ENCODE measurements at regions not wholly inside any gene's neighbourhood (a gene's known extent, or its start where the extent isn't known, plus 50 kb on each side); places are given as distances from the start of the nearest gene placed in this dataset.
"Not testable (repeated sequence)": the region's sequence is repeated elsewhere in the genome, so short reads cannot be mapped to it uniquely, and the experiment has no call there.

DNA sequence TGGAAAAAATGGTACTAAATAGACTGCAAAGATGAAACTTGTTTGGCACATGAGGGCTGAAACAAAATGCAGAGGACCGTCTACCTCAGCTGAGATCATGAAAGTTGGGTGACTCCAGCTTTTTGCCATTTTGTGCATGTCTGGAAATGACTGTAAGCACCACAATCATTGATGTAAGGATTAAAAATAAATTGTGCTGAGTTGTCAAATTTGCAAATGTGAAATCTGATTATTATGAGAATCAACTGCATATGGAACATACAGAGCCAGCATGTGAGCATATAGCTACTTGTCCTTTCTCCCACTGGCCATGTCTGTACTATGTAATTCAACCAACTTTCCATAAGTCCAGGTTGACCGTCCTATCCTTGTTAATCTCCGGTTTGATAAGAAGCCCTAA lies 736.9 kb upstream of the PRMT6 start:
- DNase-seq, result no peak

DNA sequence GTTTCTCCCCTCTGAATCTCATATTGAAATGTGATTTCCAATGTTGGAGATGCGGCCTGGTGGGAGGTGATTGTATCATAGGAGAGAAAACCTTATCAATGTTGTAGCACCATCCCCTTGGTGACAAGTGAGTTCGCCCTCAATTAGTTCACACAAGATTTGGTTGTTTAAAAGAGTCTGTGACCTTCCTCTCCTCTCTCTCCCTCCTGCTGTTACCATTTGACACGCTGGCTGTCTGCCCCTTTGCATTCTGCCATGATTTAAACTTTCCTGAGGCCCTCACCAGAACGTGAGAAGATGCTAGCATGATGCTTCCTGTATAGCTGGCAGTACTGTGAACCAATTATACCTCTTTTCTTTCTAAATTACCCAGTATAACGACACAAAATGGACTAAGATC lies 730.9 kb upstream of the PRMT6 start:
- DNase-seq, result no peak

DNA sequence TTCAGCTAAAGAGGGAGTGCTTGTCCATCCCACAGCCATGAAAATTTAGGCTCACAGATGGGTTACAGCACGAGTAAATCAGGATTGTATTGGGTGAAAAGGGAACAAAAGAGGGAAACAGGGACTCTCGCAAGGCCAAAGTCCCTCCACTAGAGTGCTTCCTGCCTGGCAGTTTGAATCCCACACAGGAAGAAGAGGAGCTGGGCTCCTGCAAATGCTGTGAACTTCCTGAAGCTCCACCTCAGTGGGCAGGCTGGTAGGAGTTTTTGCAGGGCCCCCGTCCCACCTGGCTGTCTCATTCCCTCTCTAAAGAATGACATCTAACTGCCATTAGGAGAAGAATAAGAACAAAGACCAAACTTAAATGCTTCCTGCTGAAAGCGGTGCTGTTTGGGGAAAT lies 712.0 kb upstream of the PRMT6 start:
- DNase-seq, result no peak

DNA sequence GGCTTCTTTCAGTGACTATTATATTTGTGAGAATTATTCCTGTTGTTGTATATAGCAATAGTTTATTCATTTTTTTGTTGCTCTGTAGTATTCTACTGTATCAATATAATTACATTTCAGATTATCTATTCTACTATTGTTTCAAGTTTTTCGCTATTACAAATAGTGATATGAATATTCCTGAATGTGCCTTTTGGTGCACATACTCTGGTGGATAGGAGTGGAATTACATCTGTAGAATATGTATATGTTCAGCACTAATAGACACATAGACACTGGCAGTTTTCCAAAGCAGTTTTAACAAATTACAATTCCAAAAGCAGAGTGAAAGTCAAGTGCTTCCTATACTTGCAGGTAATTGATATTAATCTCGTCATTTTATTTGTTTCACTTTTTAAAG lies 696.2 kb upstream of the PRMT6 start:
- DNase-seq, result no peak

DNA sequence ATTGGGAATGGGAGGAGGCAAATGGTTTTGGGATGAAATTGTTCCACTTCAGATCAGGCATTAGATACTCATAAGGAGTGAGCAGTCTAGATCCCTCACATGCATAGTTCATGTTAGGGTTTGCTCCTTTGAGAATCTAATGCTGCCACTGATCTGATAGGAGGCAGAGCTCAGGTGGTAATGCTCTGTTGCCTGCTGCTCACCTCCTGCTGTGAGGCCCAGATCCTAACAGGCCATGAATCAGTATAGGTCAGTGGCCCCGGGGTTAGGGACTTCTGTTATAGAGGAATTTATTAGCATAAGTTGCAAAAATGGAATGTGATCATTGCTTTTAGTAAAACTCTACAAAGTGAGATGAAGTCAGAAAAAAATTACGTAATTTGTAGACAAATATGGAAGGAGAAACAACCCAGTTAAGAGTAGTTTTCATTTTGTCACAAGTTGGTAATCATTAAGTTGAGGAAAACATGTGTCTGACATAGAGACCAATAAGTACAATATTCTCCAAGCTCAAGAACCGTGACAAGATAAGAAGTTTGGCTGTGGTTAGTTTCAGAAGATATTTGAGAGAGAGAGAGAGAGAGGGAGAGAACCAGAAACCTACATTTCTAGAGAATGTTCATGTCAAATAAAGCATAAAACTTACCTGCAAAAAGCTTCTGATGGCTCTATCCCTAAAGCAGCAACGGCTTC lies 689.7 kb upstream of the PRMT6 start:
- no peak for DNase-seq

DNA sequence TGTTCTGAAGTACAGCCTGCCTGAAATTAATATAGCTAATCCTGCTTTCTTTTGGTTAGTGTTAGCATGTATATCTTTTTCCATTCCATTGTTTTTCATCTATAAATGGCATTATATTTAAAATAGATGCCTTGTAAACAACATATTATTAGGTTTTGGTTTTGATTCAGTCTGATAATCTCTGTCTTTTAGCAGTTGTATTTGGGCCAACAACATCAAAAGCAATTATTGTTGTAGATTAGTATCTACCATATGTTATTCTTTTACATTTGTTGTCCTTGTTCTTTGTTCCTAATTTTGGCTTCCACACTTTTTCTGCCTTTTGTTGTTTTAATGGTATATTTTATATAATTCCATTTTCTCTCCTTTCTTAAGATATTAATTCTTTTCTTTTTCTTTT lies 678.2 kb upstream of the PRMT6 start:
- DNase-seq, result no peak

DNA sequence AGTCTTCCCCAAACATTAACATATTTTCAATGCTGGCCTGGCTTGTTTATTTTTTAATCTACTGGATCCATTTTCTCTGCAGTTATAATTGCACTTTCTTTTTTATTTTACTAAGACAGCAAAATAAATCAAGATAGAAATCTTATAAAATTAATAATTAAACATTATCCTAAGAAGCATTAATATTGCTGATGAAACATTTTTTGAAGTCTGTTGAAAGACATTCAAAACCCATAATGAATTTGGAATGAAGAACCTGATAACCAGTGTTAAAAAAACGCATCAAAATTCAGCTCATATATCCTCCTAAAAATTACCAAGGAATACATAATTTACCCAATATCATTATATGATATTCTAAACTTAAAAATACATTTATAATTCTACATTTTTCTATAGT lies 675.7 kb upstream of the PRMT6 start:
- no peak for DNase-seq

DNA sequence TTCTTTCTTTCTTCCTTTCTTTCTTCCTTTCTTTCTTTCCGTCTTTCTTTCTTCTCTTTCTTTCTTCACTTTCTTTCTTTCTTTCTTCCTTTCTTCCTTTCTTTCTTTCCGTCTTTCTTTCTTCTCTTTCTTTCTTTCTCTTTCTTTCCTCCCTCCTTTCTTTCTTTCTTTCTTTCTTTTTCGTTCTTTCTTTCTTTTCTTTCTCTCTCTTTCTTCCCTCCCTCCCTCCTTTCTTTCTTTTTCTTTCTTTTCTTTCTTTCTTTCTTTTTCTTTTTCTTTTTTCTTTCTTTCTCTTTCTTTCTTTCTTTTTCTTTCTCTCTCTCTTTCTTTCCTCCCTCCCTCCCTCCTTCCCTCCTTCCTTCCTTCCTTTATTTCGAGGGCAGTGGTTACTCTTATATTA lies 667.3 kb upstream of the PRMT6 start:
- not testable (repeated sequence) for DNase-seq

DNA sequence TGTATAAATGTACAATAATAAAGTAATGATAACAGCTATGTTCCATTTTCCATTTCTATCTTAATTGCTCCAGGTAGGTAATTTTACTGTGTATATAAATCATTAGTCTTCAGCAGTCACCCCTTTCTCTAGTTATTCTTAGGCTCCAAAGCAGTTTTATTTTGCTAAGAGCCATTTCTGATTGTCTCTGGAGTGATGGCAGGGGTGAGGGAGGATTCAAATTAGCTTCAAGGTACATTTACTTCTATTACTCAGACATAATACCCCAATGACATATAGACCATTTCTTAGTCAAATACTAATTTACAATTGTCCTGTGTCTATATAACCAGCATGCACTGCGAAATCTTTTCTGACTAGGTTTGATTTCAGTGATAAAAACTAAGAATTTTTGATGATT lies 663.4 kb upstream of the PRMT6 start:
- DNase-seq, result no peak

DNA sequence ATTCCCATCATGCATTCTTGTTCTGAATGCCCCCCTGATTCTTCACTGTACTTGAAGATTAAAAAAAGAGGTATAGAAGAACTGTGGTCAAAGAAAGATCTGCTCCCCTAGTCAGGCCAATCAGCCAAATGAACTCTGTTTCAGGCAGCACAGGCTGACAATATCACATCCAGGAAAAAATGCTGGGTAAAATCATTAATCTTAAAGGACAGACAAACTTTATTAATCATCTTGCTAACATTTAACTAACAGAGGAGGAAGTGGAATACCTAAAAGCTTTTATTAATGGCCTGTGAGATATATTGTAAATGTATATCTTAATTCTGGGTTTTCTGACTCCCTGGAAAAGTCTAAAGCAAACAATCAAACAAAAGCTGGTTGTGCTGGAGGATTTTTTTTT lies 660.5 kb upstream of the PRMT6 start:
- no peak for DNase-seq

DNA sequence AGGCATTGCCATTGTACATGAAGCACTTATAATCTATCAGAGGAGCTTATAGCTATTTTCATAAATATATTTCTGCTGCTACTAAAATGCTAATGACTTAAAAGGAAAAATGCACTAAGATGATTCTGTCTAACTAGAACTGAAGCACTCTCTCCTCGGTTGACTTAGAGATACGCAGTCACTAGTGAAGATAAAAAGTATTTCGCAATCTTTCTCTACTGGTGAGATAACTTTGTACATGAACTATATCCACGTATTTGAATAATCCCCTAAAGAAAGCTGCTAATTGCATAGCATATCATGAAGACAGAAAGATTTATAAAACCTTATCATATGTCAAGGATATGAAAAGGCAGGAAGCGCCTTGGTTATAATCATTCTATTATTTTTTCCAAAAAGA lies 658.1 kb upstream of the PRMT6 start:
- no peak for DNase-seq

DNA sequence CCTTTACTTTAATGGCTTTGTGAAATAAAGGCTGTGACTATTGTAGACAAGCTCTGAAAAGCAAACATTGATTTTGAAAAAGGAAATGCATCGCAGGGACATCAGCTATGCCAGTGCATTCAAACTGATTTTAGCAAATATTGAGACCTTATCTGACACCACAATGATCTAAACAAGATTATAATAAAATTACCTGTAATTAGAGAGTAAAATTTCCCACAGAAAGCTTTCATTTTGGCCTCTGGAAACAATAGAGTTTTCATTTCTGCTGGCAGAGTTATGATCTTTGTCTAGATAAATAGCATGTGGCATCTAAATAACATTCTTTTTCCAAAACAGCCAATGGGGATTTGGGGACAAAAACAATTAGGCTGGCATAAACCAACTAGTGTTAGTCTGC lies 650.4 kb upstream of the PRMT6 start:
- no peak for DNase-seq

DNA sequence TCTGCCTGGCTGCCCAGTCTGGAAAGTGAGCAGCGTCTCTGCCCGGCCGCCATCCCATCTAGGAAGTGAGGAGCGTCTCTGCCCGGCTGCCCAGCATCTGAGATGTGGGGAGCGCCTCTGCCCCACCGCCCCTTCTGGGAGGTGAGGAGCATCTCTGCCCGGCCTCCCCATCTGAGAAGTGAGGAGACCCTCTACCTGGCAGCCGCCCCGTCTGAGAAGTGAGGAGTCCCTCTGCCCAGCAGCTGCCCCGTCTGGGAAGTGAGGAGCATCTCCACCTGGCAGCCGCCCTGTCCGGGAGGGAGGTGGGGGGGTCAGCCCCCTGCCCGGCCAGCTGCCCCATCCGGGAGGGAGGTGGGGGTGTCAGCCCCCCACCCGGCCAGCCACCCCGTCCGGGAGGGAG lies 644.2 kb upstream of the PRMT6 start:
- DNase-seq, result not testable (repeated sequence)

DNA sequence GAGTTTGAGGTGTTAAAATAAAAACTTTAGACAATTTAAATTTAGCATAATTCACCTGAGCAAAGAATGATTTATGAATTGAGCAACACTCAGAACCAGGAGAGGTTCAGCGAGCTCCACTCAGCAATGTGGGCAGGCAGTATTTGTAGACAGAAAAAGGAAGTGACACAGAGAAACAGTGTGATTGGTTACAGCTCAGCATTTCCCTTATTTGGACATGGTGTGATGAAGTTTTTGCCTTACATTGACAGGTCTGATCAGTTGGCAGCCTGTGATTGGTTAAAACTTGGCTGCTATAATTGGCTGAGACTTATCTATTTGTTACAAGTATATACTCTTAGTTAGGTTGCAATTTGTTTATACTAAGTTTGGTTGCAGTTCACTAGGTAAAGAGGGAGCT lies 621.2 kb upstream of the PRMT6 start:
- no peak for DNase-seq

DNA sequence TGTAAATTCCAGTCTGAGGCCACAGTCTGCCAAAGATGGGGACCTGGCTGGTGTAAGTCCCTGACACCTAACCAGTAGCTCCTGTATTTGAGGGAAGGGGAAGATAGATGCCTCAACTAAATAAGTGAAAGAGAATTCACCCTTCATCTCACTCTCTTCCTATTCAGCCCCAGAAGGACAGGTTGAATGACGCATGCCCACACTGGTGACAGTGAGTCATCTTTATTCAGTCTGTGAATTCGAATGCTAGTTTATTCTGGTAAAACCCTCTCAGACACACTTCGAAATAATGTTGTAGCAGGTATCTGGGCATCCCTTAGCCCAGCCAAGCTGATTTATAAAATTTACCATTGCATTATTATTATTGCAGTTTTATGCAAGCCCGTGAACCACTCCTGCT lies 617.0 kb upstream of the PRMT6 start:
- no peak for DNase-seq

DNA sequence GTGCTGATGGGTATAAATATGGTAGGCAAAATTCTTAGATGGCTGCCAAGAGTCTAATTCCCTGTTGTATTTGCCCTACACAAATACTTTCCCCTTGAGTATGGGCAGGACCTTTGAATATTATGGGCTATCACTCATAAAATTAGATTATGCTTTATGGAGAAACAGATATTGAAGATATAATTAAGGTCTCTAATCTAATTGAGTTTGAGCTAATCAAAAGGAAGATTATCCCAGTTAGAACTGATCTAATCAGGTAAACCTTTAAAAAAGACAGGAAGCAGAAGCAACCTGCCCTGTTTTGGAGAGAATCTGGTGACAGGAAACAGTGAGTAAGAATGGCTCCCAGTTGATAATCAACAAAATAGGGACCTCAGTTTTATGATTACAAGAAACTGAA lies 609.0 kb upstream of the PRMT6 start:
- DNase-seq, result no peak

DNA sequence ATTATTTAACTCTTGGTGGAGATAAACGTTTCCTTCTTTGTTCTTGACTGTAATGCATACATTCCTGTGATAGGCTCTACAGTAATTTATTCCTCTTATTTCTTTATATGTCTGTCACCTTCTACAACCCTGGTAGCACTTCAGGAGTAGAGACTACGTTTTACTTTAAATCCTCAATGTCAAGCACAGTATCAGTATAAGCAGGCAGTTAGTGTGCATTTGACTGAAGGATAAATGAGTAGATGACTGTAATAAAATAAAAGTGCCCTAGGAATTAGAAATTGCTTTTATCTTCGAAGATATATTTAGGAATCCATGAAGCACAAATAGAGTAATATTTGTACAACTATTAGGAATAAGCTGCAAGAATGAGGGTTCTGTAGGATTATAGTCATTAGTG lies 599.6 kb upstream of the PRMT6 start:
- DNase-seq, result no peak

DNA sequence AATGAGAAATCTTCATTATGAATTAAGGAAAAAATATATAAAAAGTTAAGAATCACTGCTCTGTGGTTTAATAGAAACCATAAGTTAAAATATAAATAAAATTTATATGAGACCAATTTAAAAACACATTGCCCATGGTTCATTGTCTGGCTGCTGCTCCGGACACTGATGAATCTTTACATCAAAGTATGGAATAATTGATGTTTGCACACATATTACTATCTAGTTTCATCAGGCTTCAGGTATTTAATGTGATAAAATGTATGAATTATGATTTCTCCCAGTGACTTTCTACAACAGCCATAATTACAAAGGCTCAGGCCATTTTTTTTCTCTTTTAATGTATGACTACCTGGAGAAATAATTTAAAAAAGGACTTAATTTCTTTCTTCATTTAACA lies 599.1 kb upstream of the PRMT6 start:
- DNase-seq, result no peak

DNA sequence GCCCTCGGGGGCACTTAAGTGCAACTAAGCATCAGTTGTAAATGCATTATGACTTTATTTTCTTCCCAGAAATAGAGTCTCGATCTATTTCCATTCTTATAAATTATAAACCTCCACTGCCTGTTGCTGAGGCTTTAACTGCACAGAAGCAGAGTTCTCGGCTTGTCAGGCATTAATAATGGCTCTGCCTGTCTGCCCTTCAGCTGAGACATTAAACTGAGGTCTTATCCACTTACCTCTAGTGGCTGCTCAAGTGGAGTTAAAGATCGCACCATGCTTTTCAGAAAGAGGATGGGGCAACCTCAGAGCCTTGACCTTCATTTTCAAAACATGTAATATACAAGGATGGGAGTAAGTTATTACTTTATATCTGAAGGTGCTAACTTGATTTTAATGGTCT lies 597.6 kb upstream of the PRMT6 start:
- DNase-seq, result peak; percentile 6

DNA sequence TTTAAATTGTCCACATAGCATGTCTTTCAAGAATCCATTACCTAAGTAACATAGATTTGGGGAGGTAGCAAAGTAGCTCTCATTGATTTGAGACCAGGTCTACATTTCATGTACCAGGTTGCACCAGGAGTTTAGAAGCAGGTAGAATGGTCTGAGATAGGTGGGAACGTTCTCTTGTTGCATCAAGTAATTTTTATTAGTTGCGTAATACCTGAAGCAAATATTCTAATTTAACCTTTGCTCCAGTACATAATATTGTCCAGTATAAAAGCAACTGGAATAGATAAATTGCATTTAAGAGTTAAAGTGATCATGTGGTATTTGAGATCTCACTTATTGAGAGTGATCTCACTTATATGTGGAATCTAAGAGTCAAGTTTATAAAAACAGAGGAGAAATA lies 597.1 kb upstream of the PRMT6 start:
- DNase-seq, result no peak

DNA sequence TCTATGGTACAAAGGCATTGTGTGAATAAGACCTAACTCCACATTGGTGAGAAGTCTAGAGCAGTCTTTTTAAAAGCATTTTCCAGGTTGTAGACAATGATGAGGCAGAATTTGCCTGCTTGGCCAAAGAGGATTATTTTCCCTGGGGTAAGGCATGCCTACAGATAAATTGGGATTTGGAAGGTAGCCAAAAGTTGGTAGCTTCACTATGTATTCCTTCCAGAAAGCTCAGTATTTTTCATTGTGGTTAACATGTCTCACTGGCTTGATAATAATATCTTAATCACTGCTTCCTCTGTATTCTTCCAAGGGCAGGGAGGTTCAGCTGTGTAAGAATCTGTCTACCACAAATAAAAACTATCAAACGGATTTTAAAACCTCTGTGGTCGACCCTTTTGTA lies 590.8 kb upstream of the PRMT6 start:
- DNase-seq, result no peak

DNA sequence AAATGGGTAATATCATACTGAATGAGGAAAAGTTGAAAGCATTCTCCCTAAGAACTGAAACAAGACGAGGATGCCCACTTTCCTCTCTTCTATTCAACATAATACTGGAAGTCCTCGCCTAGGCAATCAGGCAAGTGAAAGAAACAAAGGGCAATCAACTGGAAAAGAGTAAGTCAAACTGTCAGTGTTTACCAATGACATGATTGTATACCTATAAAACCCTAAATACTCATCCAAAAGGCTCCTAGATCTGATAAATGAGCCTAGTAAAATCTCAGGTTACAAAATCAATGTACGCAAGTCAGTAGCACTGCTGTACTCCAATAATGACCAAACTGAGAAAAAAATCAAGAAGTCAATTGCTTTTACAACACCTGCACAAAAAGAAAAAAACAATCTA lies 575.8 kb upstream of the PRMT6 start:
- no peak for DNase-seq

DNA sequence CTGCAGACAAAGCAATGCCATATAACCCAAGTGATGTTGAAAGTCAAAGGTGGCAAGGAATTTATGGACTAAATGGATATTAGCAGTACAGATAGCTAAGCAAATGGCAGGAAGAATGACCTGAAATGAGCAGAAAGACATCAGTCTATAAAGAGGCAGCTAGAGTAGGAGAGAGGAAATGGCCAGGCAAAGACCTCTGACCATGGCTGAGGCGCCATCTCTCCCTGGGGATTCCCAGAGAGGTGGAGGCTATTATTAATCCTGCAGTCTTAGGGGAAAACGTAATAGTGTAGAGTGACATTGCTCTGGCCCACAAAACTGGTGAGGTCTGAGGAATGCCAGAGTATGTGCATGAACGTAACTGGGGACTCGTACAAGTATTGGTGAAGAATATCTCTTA lies 563.6 kb upstream of the PRMT6 start:
- DNase-seq, result no peak

DNA sequence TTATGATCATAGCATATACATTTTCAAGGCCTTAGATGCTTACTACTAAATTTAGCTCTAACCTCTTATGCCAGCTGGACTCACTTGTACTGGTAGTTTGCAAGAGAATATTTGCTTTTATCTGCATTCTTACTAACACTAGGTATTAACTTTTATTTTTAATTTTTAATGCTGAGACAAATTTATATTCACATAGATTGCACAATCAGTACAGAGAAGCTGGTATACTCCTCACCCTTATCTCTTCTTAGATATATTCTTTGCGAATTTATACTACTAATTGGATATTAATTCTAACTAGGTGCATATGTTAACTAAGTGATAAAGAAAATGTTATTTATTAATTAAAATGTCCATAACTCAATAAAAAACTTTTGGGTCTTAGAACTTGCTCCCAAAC lies 561.8 kb upstream of the PRMT6 start:
- DNase-seq, result no peak

DNA sequence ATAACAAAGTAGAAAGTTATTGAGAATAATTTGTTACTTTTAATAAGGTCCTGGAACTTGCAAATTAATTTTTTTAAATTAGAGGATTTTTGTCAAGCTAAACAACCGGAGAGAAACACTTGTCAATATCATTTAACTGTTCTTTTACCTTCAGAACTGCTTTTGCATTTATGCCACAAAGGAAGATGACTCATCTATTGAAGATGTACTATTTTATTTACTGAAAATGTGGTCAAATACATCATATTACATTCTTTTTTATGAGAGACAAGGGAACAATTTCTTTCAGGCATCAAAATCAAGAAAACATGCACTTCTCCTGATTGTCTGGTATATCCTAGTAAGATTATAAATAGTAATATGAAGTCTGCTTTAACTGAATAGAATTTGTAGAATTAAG lies 558.2 kb upstream of the PRMT6 start:
- DNase-seq, result no peak

DNA sequence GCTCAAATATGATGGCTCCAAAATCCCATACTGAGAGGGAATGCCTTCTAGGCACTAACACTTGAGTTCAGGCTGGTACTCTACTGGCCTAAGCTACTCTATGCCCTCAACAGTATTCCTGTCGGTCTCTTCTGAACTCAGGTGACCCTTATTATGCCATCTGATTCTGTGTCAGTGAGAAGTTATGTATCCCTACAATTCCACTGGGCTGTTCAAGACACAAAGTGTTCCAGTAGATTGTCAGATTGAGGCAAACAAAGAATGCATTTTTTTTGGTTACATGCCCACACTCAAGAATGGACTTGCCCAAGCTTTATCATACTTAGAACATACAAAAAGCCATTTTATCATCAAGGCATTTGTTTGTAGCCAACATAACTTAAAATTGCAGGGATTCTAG lies 553.8 kb upstream of the PRMT6 start:
- DNase-seq, result no peak
